ENCODE measurements at regions not wholly inside any gene's neighbourhood (a gene's known extent, or its start where the extent isn't known, plus 50 kb on each side); places are given as distances from the start of the nearest gene placed in this dataset.

GRCh38 chr6:135680964-135681913, 170.3 kb upstream of the PDE7B start:
- no peak for TF ChIP-seq CTCF (IDR thresholded peaks at IDR 0.05)
- no peak for TF ChIP-seq POLR2A (IDR thresholded peaks at IDR 0.05)
